ENCODE measurements at regions not wholly inside any gene's neighbourhood (a gene's known extent, or its start where the extent isn't known, plus 50 kb on each side); places are given as distances from the start of the nearest gene placed in this dataset.

- no peak for DNase-seq
- no peaks in the 10 kb centered on the region for H3K27me3 Mint-ChIP-seq (ENCODE audit: low read depth)
- no peak overlapping the region for H3K27ac Mint-ChIP-seq
- ATAC-seq (replicated peaks in 1 of 2) = no peak
- no peak overlapping the region for H3K4me3 Mint-ChIP-seq
- no peaks in the 10 kb centered on the region for H3K36me3 Mint-ChIP-seq (ENCODE audit: insufficient read depth in 2 of 2)
- H3K9me3 Mint-ChIP-seq = peaks cover 2 to 3% of the 10 kb centered on the region in 2 donors
- no peaks in the 10 kb centered on the region for H3K4me1 Mint-ChIP-seq (ENCODE audit: low read depth)
Observed at GRCh38 chr2:228556717-228557116, 375.2 kb upstream of the SPHKAP start.

- ATAC-seq (replicated peaks in 1 of 2) (no peak), DNase-seq (no peak)
- Mint-ChIP-seq H3K36me3 (ENCODE audit: insufficient read depth in 2 of 2) (no peaks in the 10 kb centered on the region), H3K27ac (no peak overlapping the region), H3K4me3 (no peak overlapping the region), H3K4me1 (ENCODE audit: low read depth) (no peaks in the 10 kb centered on the region), H3K27me3 (ENCODE audit: low read depth) (no peaks in the 10 kb centered on the region), H3K9me3 (peaks cover 2 to 4% of the 10 kb centered on the region in 2 donors)
Observed at GRCh38 chr2:228549441-228550007, 368.0 kb upstream of the SPHKAP start.

GRCh38 chr2:228548230-228548629 lies 366.7 kb upstream of the SPHKAP start:
- no peaks in the 10 kb centered on the region for H3K4me1 Mint-ChIP-seq (ENCODE audit: low read depth)
- no peaks in the 10 kb centered on the region for H3K36me3 Mint-ChIP-seq (ENCODE audit: insufficient read depth in 2 of 2)
- no peak for ATAC-seq (replicated peaks in 1 of 2)
- no peak overlapping the region for H3K27ac Mint-ChIP-seq
- no peak overlapping the region for H3K4me3 Mint-ChIP-seq
- H3K9me3 Mint-ChIP-seq = peaks cover 2 to 4% of the 10 kb centered on the region in 2 donors
- DNase-seq = no peak
- H3K27me3 Mint-ChIP-seq (ENCODE audit: low read depth) = no peaks in the 10 kb centered on the region

- Mint-ChIP-seq H3K4me3 (no peak overlapping the region), H3K36me3 (ENCODE audit: insufficient read depth in 2 of 2) (no peaks in the 10 kb centered on the region), H3K27me3 (ENCODE audit: low read depth) (no peaks in the 10 kb centered on the region), H3K9me3 (peaks cover 4% of the 10 kb centered on the region in 2 donors), H3K27ac (no peak overlapping the region), H3K4me1 (ENCODE audit: low read depth) (no peaks in the 10 kb centered on the region)
- ATAC-seq (replicated peaks in 1 of 2) (no peak), DNase-seq (no peak)
Observed at GRCh38 chr2:228545748-228546145, 364.3 kb upstream of the SPHKAP start.

- no peaks in the 10 kb centered on the region for H3K27me3 Mint-ChIP-seq (ENCODE audit: low read depth)
- H3K4me3 Mint-ChIP-seq = no peak overlapping the region
- peaks cover 4 to 6% of the 10 kb centered on the region in 2 donors for H3K9me3 Mint-ChIP-seq
- no peak for ATAC-seq (replicated peaks in 1 of 2)
- H3K4me1 Mint-ChIP-seq (ENCODE audit: low read depth) = no peaks in the 10 kb centered on the region
- H3K27ac Mint-ChIP-seq = no peak overlapping the region
- no peak for DNase-seq
- H3K36me3 Mint-ChIP-seq (ENCODE audit: insufficient read depth in 2 of 2) = no peaks in the 10 kb centered on the region
Observed at GRCh38 chr2:228545041-228545747, 363.7 kb upstream of the SPHKAP start.

GRCh38 chr2:228543117-228543516 lies 361.6 kb upstream of the SPHKAP start:
- Mint-ChIP-seq H3K27ac (no peak overlapping the region), H3K27me3 (ENCODE audit: low read depth) (no peaks in the 10 kb centered on the region), H3K4me1 (ENCODE audit: low read depth) (no peaks in the 10 kb centered on the region), H3K4me3 (no peak overlapping the region), H3K36me3 (ENCODE audit: insufficient read depth in 2 of 2) (no peaks in the 10 kb centered on the region), H3K9me3 (peaks cover 3 to 6% of the 10 kb centered on the region in 2 donors)
- DNase-seq (no peak), ATAC-seq (replicated peaks in 1 of 2) (no peak)

GRCh38 chr2:228542277-228542676 lies 360.8 kb upstream of the SPHKAP start:
- no peak for ATAC-seq (replicated peaks in 1 of 2)
- Mint-ChIP-seq H3K4me1 (ENCODE audit: low read depth) (no peaks in the 10 kb centered on the region), H3K9me3 (peaks cover 3 to 6% of the 10 kb centered on the region in 2 donors), H3K27ac (no peak overlapping the region), H3K4me3 (no peak overlapping the region), H3K36me3 (ENCODE audit: insufficient read depth in 2 of 2) (no peaks in the 10 kb centered on the region), H3K27me3 (ENCODE audit: low read depth) (no peaks in the 10 kb centered on the region)
- DNase-seq = no peak

- ATAC-seq (replicated peaks in 1 of 2) = no peak
- H3K4me1 Mint-ChIP-seq (ENCODE audit: low read depth) = no peaks in the 10 kb centered on the region
- H3K27me3 Mint-ChIP-seq (ENCODE audit: low read depth) = no peaks in the 10 kb centered on the region
- H3K27ac Mint-ChIP-seq = no peak overlapping the region
- no peak for DNase-seq
- H3K36me3 Mint-ChIP-seq (ENCODE audit: insufficient read depth in 2 of 2) = no peaks in the 10 kb centered on the region
- H3K4me3 Mint-ChIP-seq = no peak overlapping the region
- H3K9me3 Mint-ChIP-seq = peaks cover 3 to 6% of the 10 kb centered on the region in 2 donors
Observed at GRCh38 chr2:228541789-228542188, 360.3 kb upstream of the SPHKAP start.

- no peak for DNase-seq
- Mint-ChIP-seq H3K27me3 (ENCODE audit: low read depth) (no peaks in the 10 kb centered on the region), H3K36me3 (ENCODE audit: insufficient read depth in 2 of 2) (no peaks in the 10 kb centered on the region), H3K9me3 (peaks cover 3 to 6% of the 10 kb centered on the region in 2 donors), H3K4me3 (no peak overlapping the region), H3K27ac (no peak overlapping the region), H3K4me1 (ENCODE audit: low read depth) (no peaks in the 10 kb centered on the region)
- no peak for ATAC-seq (replicated peaks in 1 of 2)
Observed at GRCh38 chr2:228540976-228541375, 359.5 kb upstream of the SPHKAP start.

- DNase-seq (no peak), ATAC-seq (replicated peaks in 1 of 2) (no peak)
- Mint-ChIP-seq H3K27me3 (ENCODE audit: low read depth) (no peaks in the 10 kb centered on the region), H3K9me3 (peaks cover 2 to 3% of the 10 kb centered on the region in 2 donors), H3K4me1 (ENCODE audit: low read depth) (no peaks in the 10 kb centered on the region), H3K36me3 (ENCODE audit: insufficient read depth in 2 of 2) (no peaks in the 10 kb centered on the region), H3K27ac (no peak overlapping the region), H3K4me3 (no peak overlapping the region)
Observed at GRCh38 chr2:228535396-228535795, 353.9 kb upstream of the SPHKAP start.

- H3K4me3 Mint-ChIP-seq = no peak overlapping the region
- H3K36me3 Mint-ChIP-seq (ENCODE audit: insufficient read depth in 2 of 2) = no peaks in the 10 kb centered on the region
- H3K27me3 Mint-ChIP-seq (ENCODE audit: low read depth) = no peaks in the 10 kb centered on the region
- no peaks in the 10 kb centered on the region for H3K4me1 Mint-ChIP-seq (ENCODE audit: low read depth)
- ATAC-seq (replicated peaks in 1 of 2) = no peak
- H3K9me3 Mint-ChIP-seq = peaks cover 3% of the 10 kb centered on the region in 2 donors
- no peak for DNase-seq
- no peak overlapping the region for H3K27ac Mint-ChIP-seq
Observed at GRCh38 chr2:228533156-228533555, 351.7 kb upstream of the SPHKAP start.

- ATAC-seq (replicated peaks in 1 of 2) (no peak), DNase-seq (no peak)
- Mint-ChIP-seq H3K4me3 (no peak overlapping the region), H3K9me3 (peaks cover 3% of the 10 kb centered on the region in 2 donors), H3K4me1 (ENCODE audit: low read depth) (no peaks in the 10 kb centered on the region), H3K27me3 (ENCODE audit: low read depth) (no peaks in the 10 kb centered on the region), H3K36me3 (ENCODE audit: insufficient read depth in 2 of 2) (no peaks in the 10 kb centered on the region), H3K27ac (no peak overlapping the region)
Observed at GRCh38 chr2:228532233-228532632, 350.7 kb upstream of the SPHKAP start.

GRCh38 chr2:228527197-228527881 lies 345.9 kb upstream of the SPHKAP start:
- Mint-ChIP-seq H3K27me3 (ENCODE audit: low read depth) (no peaks in the 10 kb centered on the region), H3K27ac (no peak overlapping the region), H3K36me3 (ENCODE audit: insufficient read depth in 2 of 2) (no peaks in the 10 kb centered on the region), H3K4me3 (no peak overlapping the region), H3K9me3 (peaks cover 3 to 7% of the 10 kb centered on the region in 2 donors), H3K4me1 (ENCODE audit: low read depth) (no peaks in the 10 kb centered on the region)
- DNase-seq (no peak), ATAC-seq (replicated peaks in 1 of 2) (no peak)
